HCT116 (cell line): ENCODE measurements at regions not wholly inside any gene's neighbourhood (a gene's known extent, or its start where the extent isn't known, plus 50 kb on each side); places are given as distances from the start of the nearest gene placed in this dataset.

ENCODE experiments used
- ATAC-seq: fragments of 200-7000 bp; cut with Tn5 transposase; 2 replicates; pipeline ENCODE4 v1.9.1; 2020; ENCODE audit warnings: mild to moderate bottlenecking, moderate library complexity
- BruUV-seq: library from RNA; stranded (reverse); fragments of 400-500 nt; replicated peaks from 2 replicates; lab custom pipeline; 2021; lab: Mats Ljungman, UMichigan
- CTCF ChIA-PET: fragments of 300-600 bp; sonication (Branson Sonifier 250); formaldehyde crosslinking; loops from one replicate; lab custom pipeline; 2021; ENCODE audit warnings: antibody characterized with exemption; lab: Charles Lee
- POLR2A ChIA-PET: fragments of 300-600, 350-600 bp; sonication (Branson Sonifier 250); formaldehyde crosslinking; loops from one replicate; lab custom pipeline; 2021; ENCODE audit warnings: antibody characterized with exemption; lab: Charles Lee
- RAD21 ChIA-PET, 2 experiments: fragments of 300-600 bp; sonication (Branson Sonifier 250); formaldehyde crosslinking; loops; one replicate each; lab custom pipeline; 2023; ENCODE audit warnings: low total read pairs in 2 of 2; ENCODE audit not compliant: uncharacterized antibody in 2 of 2, unreplicated experiment in 2 of 2, low non-redundant PET in 1 of 2; lab: Charles Lee
- DNase-seq: peaks from one replicate; pipeline ENCODE4 v3.0.0-alpha.2; 2010; ENCODE audit warnings: low read depth, low spot score
- H2AFZ ChIP-seq: fragments of 200-600 bp; shearing (Covaris generic), sonication (generic); 2 replicates; pipeline ENCODE4 v1.6.1; 2017; ENCODE audit warnings: low read depth, mixed run types, mixed read lengths, antibody characterized with exemption, low read length; ENCODE audit not compliant: poor library complexity, severe bottlenecking
- H3K27ac ChIP-seq: 2 replicates; pipeline ENCODE4 v1.5.1; 2012; ENCODE audit warnings: low read depth, low read length
- H3K27me3 ChIP-seq: fragments of 200-600 bp; sonication (generic); 2 replicates; pipeline ENCODE4 v1.6.1; 2016; ENCODE audit warnings: mixed run types, low read length, mixed read lengths; ENCODE audit not compliant: insufficient read depth
- H3K36me3 ChIP-seq, 2 experiments: fragments of 200-500 bp in 1 of 2; fragments of 200-600 bp in 1 of 2; sonication (Bioruptor generic) in 1 of 2; sonication (generic) in 1 of 2; 2 replicates each; pipeline versions ENCODE4 v1.5.1 to v1.6.1; 2014 to 2016; ENCODE audit warnings: low read length in 2 of 2, inconsistent platforms in 1 of 2, mixed read lengths in 1 of 2, mixed run types in 1 of 2; ENCODE audit not compliant: insufficient read depth in 2 of 2, control insufficient read depth in 1 of 2
- H3K4me1 ChIP-seq, 2 experiments: fragments of 200-600 bp in 1 of 2; sonication (generic) in 1 of 2; 2 replicates each; pipeline versions ENCODE4 v1.5.1 to v1.6.1; 2012 to 2017; ENCODE audit warnings: low read length in 2 of 2, inconsistent platforms in 1 of 2, mild to moderate bottlenecking in 1 of 2, mixed read lengths in 1 of 2, mixed run types in 1 of 2, moderate library complexity in 1 of 2; ENCODE audit not compliant: insufficient read depth in 2 of 2, control insufficient read depth in 1 of 2
- H3K4me2 ChIP-seq: fragments of 200-600 bp; sonication (generic); 2 replicates; pipeline ENCODE4 v1.6.1; 2017; ENCODE audit warnings: mixed run types, low read length, mixed read lengths
- H3K4me3 ChIP-seq, 2 experiments: fragments of 200-600 bp in 1 of 2; sonication (generic) in 1 of 2; replicated peaks in 1 of 2; 2 replicates each; pipeline ENCODE4 v1.5.1; 2011 to 2016; ENCODE audit warnings: low read length in 2 of 2, control low read depth in 1 of 2, low read depth in 1 of 2, mild to moderate bottlenecking in 1 of 2, mixed read lengths in 1 of 2, mixed run types in 1 of 2
- H3K79me2 ChIP-seq: fragments of 200-600 bp; sonication (generic); 2 replicates; pipeline ENCODE4 v1.6.1; 2017; ENCODE audit warnings: mild to moderate bottlenecking, mixed run types, low read length, moderate library complexity, mixed read lengths; ENCODE audit not compliant: insufficient read depth
- H3K9ac ChIP-seq: fragments of 200-600 bp; sonication (generic); 2 replicates; pipeline ENCODE4 v1.6.1; 2016; ENCODE audit warnings: low read length, mixed read lengths
- H3K9me2 ChIP-seq: fragments of 200-600 bp; sonication (generic), shearing (Covaris generic); 2 replicates; pipeline ENCODE4 v1.6.1; 2017; ENCODE audit warnings: mixed run types, mild to moderate bottlenecking, moderate library complexity; ENCODE audit not compliant: insufficient read depth
- H3K9me3 ChIP-seq, 2 experiments: fragments of 200-500 bp in 1 of 2; fragments of 200-600 bp in 1 of 2; sonication (Bioruptor generic) in 1 of 2; sonication (generic) in 1 of 2; 2 replicates each; pipeline ENCODE4 v1.6.1; 2014 to 2017; ENCODE audit warnings: low read length in 2 of 2, mixed read lengths in 2 of 2, inconsistent platforms in 1 of 2, low read depth in 1 of 2, mild to moderate bottlenecking in 1 of 2, mixed run types in 1 of 2, moderate library complexity in 1 of 2; ENCODE audit not compliant: control insufficient read depth in 1 of 2, insufficient read depth in 1 of 2
- H4K20me1 ChIP-seq: fragments of 200-600 bp; sonication (generic), shearing (Covaris generic); 2 replicates; pipeline ENCODE4 v1.6.1; 2017; ENCODE audit warnings: mixed run types, mild to moderate bottlenecking, moderate library complexity; ENCODE audit not compliant: insufficient read depth
- CBX3 ChIP-seq: IDR thresholded peaks from 2 replicates; pipeline ENCODE4 v1.6.1; 2012; ENCODE audit warnings: low read depth
- CEBPB ChIP-seq: IDR thresholded peaks from 2 replicates; pipeline ENCODE4 v1.6.1; 2012; ENCODE audit warnings: low read depth
- EGR1 ChIP-seq: IDR thresholded peaks from 2 replicates; pipeline ENCODE4 v1.6.1; 2012; ENCODE audit warnings: low read depth
- EZH2 ChIP-seq: fragments of 200-600 bp; sonication (generic); IDR thresholded peaks from 2 replicates; pipeline ENCODE4 v1.6.1; 2017; ENCODE audit warnings: antibody characterized with exemption, mixed run types
- JUND ChIP-seq: IDR thresholded peaks from 2 replicates; pipeline ENCODE4 v1.6.1; 2012
- POLR2AphosphoS5 ChIP-seq: IDR thresholded peaks from 2 replicates; pipeline ENCODE4 v1.6.1; 2011; ENCODE audit warnings: mild to moderate bottlenecking, low read depth, low read length, moderate library complexity
- SP1 ChIP-seq: IDR thresholded peaks from 2 replicates; pipeline ENCODE4 v1.6.1; 2012; ENCODE audit warnings: low read depth
- TCF7L2 ChIP-seq: IDR thresholded peaks from 2 replicates; pipeline ENCODE4 v1.7.0; 2011; ENCODE audit warnings: borderline replicate concordance, inconsistent platforms; ENCODE audit not compliant: insufficient read depth, insufficient read length; ENCODE audit errors: extremely low read depth
- YY1 ChIP-seq: IDR thresholded peaks from 2 replicates; pipeline ENCODE4 v1.6.1; 2011; ENCODE audit warnings: low read length, low read depth, moderate library complexity, mild to moderate bottlenecking; ENCODE audit not compliant: insufficient replicate concordance; ENCODE audit errors: extremely low read depth
- ZFX ChIP-seq: fragments of 450-650 bp; IDR thresholded peaks from 2 replicates; pipeline ENCODE4 v1.6.1; 2017
- ZNF274 ChIP-seq: fragments of 200-500 bp; sonication (Bioruptor generic); IDR thresholded peaks from 2 replicates; pipeline ENCODE4 v1.6.1; 2014; ENCODE audit warnings: mild to moderate bottlenecking, low read depth, low read length, inconsistent platforms
- intact Hi-C: fragments of 100-400 bp; cut with micrococcal nuclease; formaldehyde crosslinking; loops from 2 replicates; pipeline ENCODE4 v1.10.0; 2022
- TF ChIP-seq, protein P1 (sequence below): IDR thresholded peaks from 2 replicates; pipeline ENCODE4 v1.6.1; 2012; ENCODE audit warnings: low read depth
- TF ChIP-seq, protein P2 (sequence below): IDR thresholded peaks from 2 replicates; pipeline ENCODE4 v1.6.1; 2012
- TF ChIP-seq, protein P3 (sequence below): IDR thresholded peaks from 2 replicates; pipeline ENCODE4 v1.6.1; 2012

DNA sequence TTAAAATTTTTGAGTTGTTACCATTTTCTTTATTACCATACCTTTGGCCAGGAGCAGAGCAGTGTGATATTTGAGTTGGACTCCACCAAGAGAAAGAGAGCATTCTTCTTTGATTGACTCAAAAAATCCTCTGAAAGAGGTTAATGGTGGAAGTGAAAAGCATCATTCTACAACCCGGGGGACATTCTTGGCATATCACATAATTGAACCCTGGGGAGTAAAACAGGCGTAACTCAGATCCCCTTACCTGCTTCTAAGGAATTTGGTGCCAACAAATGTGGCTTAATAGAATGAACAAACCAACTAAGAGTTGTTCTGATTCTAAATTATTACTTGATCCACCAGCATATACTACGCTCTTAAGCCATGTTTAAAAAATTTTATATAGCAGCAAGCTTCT is 351.1 kb upstream of the DEPDC1 start:
- no peaks in the 10 kb centered on the region for H3K79me2 ChIP-seq
- H3K4me3 ChIP-seq: no peak overlapping the region
- H3K4me1 ChIP-seq: no peaks in the 10 kb centered on the region
- no peak overlapping the region for H3K9ac ChIP-seq
- ATAC-seq: no peak
- ChIA-PET CTCF (no interaction called here), RAD21 (no interaction called here), POLR2A (no interaction called here)
- H3K27me3 ChIP-seq: 0 out of 2 replicates have a peak, but pooled peaks cover 5% of the 10 kb centered on the region
- H3K9me3 ChIP-seq: no peaks in the 10 kb centered on the region
- H2AFZ ChIP-seq: no peak overlapping the region
- no peak for DNase-seq
- no peak overlapping the region for H3K4me2 ChIP-seq
- H3K27ac ChIP-seq: no peak overlapping the region
- no peak for TF ChIP-seq POLR2AphosphoS5
- TF ChIP-seq, protein P1, sequence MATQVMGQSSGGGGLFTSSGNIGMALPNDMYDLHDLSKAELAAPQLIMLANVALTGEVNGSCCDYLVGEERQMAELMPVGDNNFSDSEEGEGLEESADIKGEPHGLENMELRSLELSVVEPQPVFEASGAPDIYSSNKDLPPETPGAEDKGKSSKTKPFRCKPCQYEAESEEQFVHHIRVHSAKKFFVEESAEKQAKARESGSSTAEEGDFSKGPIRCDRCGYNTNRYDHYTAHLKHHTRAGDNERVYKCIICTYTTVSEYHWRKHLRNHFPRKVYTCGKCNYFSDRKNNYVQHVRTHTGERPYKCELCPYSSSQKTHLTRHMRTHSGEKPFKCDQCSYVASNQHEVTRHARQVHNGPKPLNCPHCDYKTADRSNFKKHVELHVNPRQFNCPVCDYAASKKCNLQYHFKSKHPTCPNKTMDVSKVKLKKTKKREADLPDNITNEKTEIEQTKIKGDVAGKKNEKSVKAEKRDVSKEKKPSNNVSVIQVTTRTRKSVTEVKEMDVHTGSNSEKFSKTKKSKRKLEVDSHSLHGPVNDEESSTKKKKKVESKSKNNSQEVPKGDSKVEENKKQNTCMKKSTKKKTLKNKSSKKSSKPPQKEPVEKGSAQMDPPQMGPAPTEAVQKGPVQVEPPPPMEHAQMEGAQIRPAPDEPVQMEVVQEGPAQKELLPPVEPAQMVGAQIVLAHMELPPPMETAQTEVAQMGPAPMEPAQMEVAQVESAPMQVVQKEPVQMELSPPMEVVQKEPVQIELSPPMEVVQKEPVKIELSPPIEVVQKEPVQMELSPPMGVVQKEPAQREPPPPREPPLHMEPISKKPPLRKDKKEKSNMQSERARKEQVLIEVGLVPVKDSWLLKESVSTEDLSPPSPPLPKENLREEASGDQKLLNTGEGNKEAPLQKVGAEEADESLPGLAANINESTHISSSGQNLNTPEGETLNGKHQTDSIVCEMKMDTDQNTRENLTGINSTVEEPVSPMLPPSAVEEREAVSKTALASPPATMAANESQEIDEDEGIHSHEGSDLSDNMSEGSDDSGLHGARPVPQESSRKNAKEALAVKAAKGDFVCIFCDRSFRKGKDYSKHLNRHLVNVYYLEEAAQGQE: no peak
- TF ChIP-seq CBX3: no peak
- TF ChIP-seq TCF7L2: no peak
- TF ChIP-seq EZH2: no peak
- no peak for TF ChIP-seq YY1
- no peak for TF ChIP-seq ZNF274
- TF ChIP-seq ZFX: no peak
- no peak for TF ChIP-seq JUND
- TF ChIP-seq SP1: no peak
- TF ChIP-seq CEBPB: no peak
- TF ChIP-seq, protein P2, sequence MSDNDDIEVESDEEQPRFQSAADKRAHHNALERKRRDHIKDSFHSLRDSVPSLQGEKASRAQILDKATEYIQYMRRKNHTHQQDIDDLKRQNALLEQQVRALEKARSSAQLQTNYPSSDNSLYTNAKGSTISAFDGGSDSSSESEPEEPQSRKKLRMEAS: no peak
- TF ChIP-seq EGR1: no peak
- TF ChIP-seq, protein P3, sequence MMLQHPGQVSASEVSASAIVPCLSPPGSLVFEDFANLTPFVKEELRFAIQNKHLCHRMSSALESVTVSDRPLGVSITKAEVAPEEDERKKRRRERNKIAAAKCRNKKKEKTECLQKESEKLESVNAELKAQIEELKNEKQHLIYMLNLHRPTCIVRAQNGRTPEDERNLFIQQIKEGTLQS: no peak
- H3K36me3 ChIP-seq: no peaks in the 10 kb centered on the region
- BruUV-seq: no TSS peak
- H3K9me2 ChIP-seq: no peaks in the 10 kb centered on the region
- H4K20me1 ChIP-seq: no peaks in the 10 kb centered on the region
- intact Hi-C loops: no loop called here
